Glutamatergic neuron (in vitro differentiated cells): ENCODE measurements at regions not wholly inside any gene's neighbourhood (a gene's known extent, or its start where the extent isn't known, plus 50 kb on each side); places are given as distances from the start of the nearest gene placed in this dataset.

Experiments
- DNase-seq: peaks from one replicate; pipeline ENCODE4 v3.0.0; 2022
- H3K27ac Mint-ChIP-seq: one replicate; pipeline ENCODE4 v1.8.0; 2020; ENCODE audit warnings: mild to moderate bottlenecking, mixed read lengths, inconsistent platforms; ENCODE audit not compliant: unreplicated experiment
- H3K27me3 Mint-ChIP-seq: one replicate; pipeline ENCODE4 v1.8.0; 2020; ENCODE audit warnings: mild to moderate bottlenecking, moderate library complexity, mixed read lengths, inconsistent platforms; ENCODE audit not compliant: unreplicated experiment
- H3K36me3 Mint-ChIP-seq: one replicate; pipeline ENCODE4 v1.8.0; 2020; ENCODE audit warnings: mild to moderate bottlenecking, mixed read lengths, inconsistent platforms; ENCODE audit not compliant: unreplicated experiment
- H3K4me1 Mint-ChIP-seq: one replicate; pipeline ENCODE4 v1.8.0; 2020; ENCODE audit warnings: mild to moderate bottlenecking, low read depth, mixed read lengths, inconsistent platforms; ENCODE audit not compliant: unreplicated experiment
- H3K4me3 Mint-ChIP-seq: one replicate; pipeline ENCODE4 v1.8.0; 2020; ENCODE audit warnings: mild to moderate bottlenecking, mixed read lengths, inconsistent platforms; ENCODE audit not compliant: unreplicated experiment
- H3K9me3 Mint-ChIP-seq: one replicate; pipeline ENCODE4 v1.8.0; 2020; ENCODE audit warnings: mild to moderate bottlenecking, moderate library complexity, mixed read lengths, inconsistent platforms; ENCODE audit not compliant: unreplicated experiment
- CTCF ChIP-seq: fragments of 200-600 bp; sonication (generic); IDR thresholded peaks from one replicate; pipeline ENCODE4 v1.5.0; 2021; ENCODE audit not compliant: partially characterized antibody, unreplicated experiment

- H3K9me3 Mint-ChIP-seq = no peaks in the 10 kb centered on the region
Observed at GRCh38 chrX:117511379-117511778, 605.2 kb downstream of the KLHL13 start.

GRCh38 chrX:117510453-117510852 lies 606.2 kb downstream of the KLHL13 start:
- Mint-ChIP-seq H3K4me3 (no peak overlapping the region), H3K27ac (no peak overlapping the region), H3K9me3 (no peaks in the 10 kb centered on the region), H3K27me3 (no peaks in the 10 kb centered on the region), H3K36me3 (no peaks in the 10 kb centered on the region), H3K4me1 (no peaks in the 10 kb centered on the region)
- no peak for DNase-seq
- TF ChIP-seq CTCF = no peak

More at GRCh38 chrX:117511379-117511778, 605.2 kb downstream of the KLHL13 start:
- no peak for DNase-seq
- Mint-ChIP-seq H3K4me3 (no peak overlapping the region), H3K27me3 (no peaks in the 10 kb centered on the region), H3K27ac (no peak overlapping the region), H3K36me3 (no peaks in the 10 kb centered on the region), H3K4me1 (no peaks in the 10 kb centered on the region)
- TF ChIP-seq CTCF = no peak

- no peak for TF ChIP-seq CTCF
- no peaks in the 10 kb centered on the region for H3K27me3 Mint-ChIP-seq
- DNase-seq = no peak
- H3K27ac Mint-ChIP-seq = no peak overlapping the region
- no peaks in the 10 kb centered on the region for H3K36me3 Mint-ChIP-seq
- H3K4me3 Mint-ChIP-seq = no peak overlapping the region
- peaks cover 1% of the 10 kb centered on the region for H3K9me3 Mint-ChIP-seq
- H3K4me1 Mint-ChIP-seq = no peaks in the 10 kb centered on the region
Observed at GRCh38 chrX:117508021-117508420, 608.6 kb downstream of the KLHL13 start.

- no peak overlapping the region for H3K27ac Mint-ChIP-seq
- TF ChIP-seq CTCF = no peak
- no peaks in the 10 kb centered on the region for H3K36me3 Mint-ChIP-seq
- no peak for DNase-seq
- peaks cover 2% of the 10 kb centered on the region for H3K9me3 Mint-ChIP-seq
- H3K4me3 Mint-ChIP-seq = no peak overlapping the region
- H3K4me1 Mint-ChIP-seq = no peaks in the 10 kb centered on the region
- H3K27me3 Mint-ChIP-seq = no peaks in the 10 kb centered on the region
Observed at GRCh38 chrX:117487421-117487820, 629.2 kb downstream of the KLHL13 start.

- no peak for TF ChIP-seq CTCF
- no peaks in the 10 kb centered on the region for H3K4me1 Mint-ChIP-seq
- peaks cover 2% of the 10 kb centered on the region for H3K9me3 Mint-ChIP-seq
- H3K27ac Mint-ChIP-seq = no peak overlapping the region
- no peak for DNase-seq
- H3K4me3 Mint-ChIP-seq = no peak overlapping the region
- H3K36me3 Mint-ChIP-seq = no peaks in the 10 kb centered on the region
- no peaks in the 10 kb centered on the region for H3K27me3 Mint-ChIP-seq
Observed at GRCh38 chrX:117483950-117484349, 632.7 kb downstream of the KLHL13 start.
